OCI-LY7 (cell line): ENCODE measurements at regions not wholly inside any gene's neighbourhood (a gene's known extent, or its start where the extent isn't known, plus 50 kb on each side); places are given as distances from the start of the nearest gene placed in this dataset.

Experiments
- EZH2phosphoT487 ChIP-seq: fragments of 200-600 bp; sonication (generic); IDR thresholded peaks from 2 replicates; pipeline ENCODE4 v1.6.1; 2018; ENCODE audit warnings: low read depth, borderline replicate concordance, mild to moderate bottlenecking, mixed run types, antibody characterized with exemption, low read length, moderate library complexity, mixed read lengths
- TF ChIP-seq, protein P1 (sequence below): fragments of 200-600 bp; sonication (generic); conservative IDR thresholded peaks from 2 replicates; pipeline ENCODE4 v1.5.1; 2014; ENCODE audit warnings: mild to moderate bottlenecking, antibody characterized with exemption, low read length, moderate library complexity, mixed read lengths

DNA sequence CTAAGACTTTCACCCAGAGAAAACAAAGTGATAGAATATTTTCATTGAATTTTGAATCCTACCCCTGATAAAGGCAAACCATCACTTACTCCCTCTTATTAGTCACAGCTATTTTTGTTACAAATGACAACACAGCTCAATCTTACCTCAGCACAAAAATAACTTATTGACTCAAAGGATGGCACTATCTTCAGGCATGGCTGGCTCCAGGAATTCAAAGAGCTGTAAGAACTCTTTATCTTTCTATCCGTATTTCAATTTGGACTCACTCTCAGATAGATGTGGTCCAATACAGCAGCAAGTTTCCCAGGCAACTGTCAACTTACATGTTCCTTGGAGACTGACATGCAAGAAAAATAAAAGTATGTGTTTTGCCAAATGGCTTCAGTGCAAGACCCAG lies 709.4 kb upstream of the MDGA2 start:
- TF ChIP-seq, protein P1, sequence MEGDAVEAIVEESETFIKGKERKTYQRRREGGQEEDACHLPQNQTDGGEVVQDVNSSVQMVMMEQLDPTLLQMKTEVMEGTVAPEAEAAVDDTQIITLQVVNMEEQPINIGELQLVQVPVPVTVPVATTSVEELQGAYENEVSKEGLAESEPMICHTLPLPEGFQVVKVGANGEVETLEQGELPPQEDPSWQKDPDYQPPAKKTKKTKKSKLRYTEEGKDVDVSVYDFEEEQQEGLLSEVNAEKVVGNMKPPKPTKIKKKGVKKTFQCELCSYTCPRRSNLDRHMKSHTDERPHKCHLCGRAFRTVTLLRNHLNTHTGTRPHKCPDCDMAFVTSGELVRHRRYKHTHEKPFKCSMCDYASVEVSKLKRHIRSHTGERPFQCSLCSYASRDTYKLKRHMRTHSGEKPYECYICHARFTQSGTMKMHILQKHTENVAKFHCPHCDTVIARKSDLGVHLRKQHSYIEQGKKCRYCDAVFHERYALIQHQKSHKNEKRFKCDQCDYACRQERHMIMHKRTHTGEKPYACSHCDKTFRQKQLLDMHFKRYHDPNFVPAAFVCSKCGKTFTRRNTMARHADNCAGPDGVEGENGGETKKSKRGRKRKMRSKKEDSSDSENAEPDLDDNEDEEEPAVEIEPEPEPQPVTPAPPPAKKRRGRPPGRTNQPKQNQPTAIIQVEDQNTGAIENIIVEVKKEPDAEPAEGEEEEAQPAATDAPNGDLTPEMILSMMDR, result no peak
- no peak for TF ChIP-seq EZH2phosphoT487
